A673 (cell line): ENCODE measurements at regions not wholly inside any gene's neighbourhood (a gene's known extent, or its start where the extent isn't known, plus 50 kb on each side); places are given as distances from the start of the nearest gene placed in this dataset.

Source experiments
- BruUV-seq: library from RNA; stranded (reverse); fragments of 400-500 nt; replicated peaks from 2 replicates; lab custom pipeline; 2021; lab: Mats Ljungman, UMichigan
- CTCF ChIA-PET: fragments of 300-600 bp; sonication (Branson Sonifier 250); formaldehyde crosslinking; loops from one replicate; lab custom pipeline; 2022; ENCODE audit warnings: antibody characterized with exemption; lab: Charles Lee
- POLR2A ChIA-PET: fragments of 300-600 bp; sonication (Branson Sonifier 250); formaldehyde crosslinking; loops from one replicate; lab custom pipeline; 2022; ENCODE audit warnings: antibody characterized with exemption; ENCODE audit not compliant: low non-redundant PET; lab: Charles Lee
- DNase-seq: peaks from one replicate; pipeline ENCODE4 v3.0.0-alpha.2; 2015; ENCODE audit warnings: low spot score
- H3K27ac ChIP-seq: fragments of 200-600 bp; sonication (generic); 2 replicates; pipeline ENCODE4 v1.5.1; 2016; ENCODE audit warnings: mixed run types, low read depth, mild to moderate bottlenecking, mixed read lengths, antibody characterized with exemption, low read length; ENCODE audit not compliant: poor library complexity, severe bottlenecking
- H3K27me3 ChIP-seq: fragments of 200-600 bp; sonication (generic); replicated peaks from 2 replicates; pipeline ENCODE4 v1.6.1; 2017; ENCODE audit warnings: mixed run types, low read depth, mild to moderate bottlenecking, mixed read lengths, antibody characterized with exemption, low read length; ENCODE audit not compliant: insufficient read depth, poor library complexity
- H3K36me3 ChIP-seq: fragments of 200-600 bp; sonication (generic); 2 replicates; pipeline ENCODE4 v1.6.1; 2016; ENCODE audit warnings: mixed run types, mild to moderate bottlenecking, mixed read lengths, antibody characterized with exemption, low read length; ENCODE audit not compliant: insufficient read depth, poor library complexity, severe bottlenecking
- H3K4me1 ChIP-seq: fragments of 200-600 bp; sonication (generic); 2 replicates; pipeline ENCODE4 v1.6.1; 2017; ENCODE audit warnings: mixed run types, mild to moderate bottlenecking, mixed read lengths, antibody characterized with exemption, low read length; ENCODE audit not compliant: insufficient read depth, poor library complexity, severe bottlenecking
- H3K4me3 ChIP-seq: fragments of 200-600 bp; sonication (generic); 2 replicates; pipeline ENCODE4 v1.5.1; 2016; ENCODE audit warnings: low read depth, mixed run types, mild to moderate bottlenecking, mixed read lengths, low read length; ENCODE audit not compliant: poor library complexity, severe bottlenecking
- H3K9me3 ChIP-seq: fragments of 200-600 bp; sonication (generic); 2 replicates; pipeline ENCODE4 v1.6.1; 2016; ENCODE audit warnings: mixed run types, low read depth, mild to moderate bottlenecking, mixed read lengths, antibody characterized with exemption, low read length; ENCODE audit not compliant: poor library complexity, severe bottlenecking
- CTCF ChIP-seq: fragments of 300-800, 200-600 bp; sonication (generic); conservative IDR thresholded peaks from 2 replicates; pipeline ENCODE4 v1.5.1; 2017; ENCODE audit warnings: low read depth, mild to moderate bottlenecking, antibody characterized with exemption, low read length, moderate library complexity, mixed read lengths
- EZH2 ChIP-seq: fragments of 200-600 bp; sonication (generic); IDR thresholded peaks from 2 replicates; pipeline ENCODE4 v1.6.1; 2017; ENCODE audit warnings: borderline replicate concordance, low read depth, mild to moderate bottlenecking, mixed read lengths, antibody characterized with exemption, low read length; ENCODE audit not compliant: poor library complexity, severe bottlenecking
- intact Hi-C: fragments of 100-400 bp; cut with micrococcal nuclease; formaldehyde crosslinking; loops from one replicate; pipeline ENCODE4 v1.10.0; 2022; ENCODE audit not compliant: unreplicated experiment

- H3K36me3 ChIP-seq: no peaks in the 10 kb centered on the region
- TF ChIP-seq EZH2: no peak
- no peak for TF ChIP-seq CTCF
- no peaks in the 10 kb centered on the region for H3K9me3 ChIP-seq
- CTCF ChIA-PET: no interaction called here
- no peaks in the 10 kb centered on the region for H3K4me1 ChIP-seq
- H3K27me3 ChIP-seq: no peaks in the 10 kb centered on the region
- DNase-seq: peak; percentile 3
- BruUV-seq: no TSS peak
- no peak overlapping the region for H3K4me3 ChIP-seq
- POLR2A ChIA-PET: no interaction called here
- intact Hi-C loops: no loop called here
- H3K27ac ChIP-seq: no peak overlapping the region
Measured at GRCh38 chr1:238409932-238410331, 519.2 kb upstream of the ZP4 start.

GRCh38 chr1:238409191-238409850 is 518.6 kb upstream of the ZP4 start:
- ChIA-PET POLR2A (no interaction called here), CTCF (no interaction called here)
- TF ChIP-seq EZH2: no peak
- H3K4me3 ChIP-seq: no peak overlapping the region
- DNase-seq: no peak
- no peaks in the 10 kb centered on the region for H3K36me3 ChIP-seq
- no peak overlapping the region for H3K27ac ChIP-seq
- no peaks in the 10 kb centered on the region for H3K27me3 ChIP-seq
- intact Hi-C loops: no loop called here
- no TSS peak for BruUV-seq
- H3K9me3 ChIP-seq: no peaks in the 10 kb centered on the region
- H3K4me1 ChIP-seq: no peaks in the 10 kb centered on the region

DNA sequence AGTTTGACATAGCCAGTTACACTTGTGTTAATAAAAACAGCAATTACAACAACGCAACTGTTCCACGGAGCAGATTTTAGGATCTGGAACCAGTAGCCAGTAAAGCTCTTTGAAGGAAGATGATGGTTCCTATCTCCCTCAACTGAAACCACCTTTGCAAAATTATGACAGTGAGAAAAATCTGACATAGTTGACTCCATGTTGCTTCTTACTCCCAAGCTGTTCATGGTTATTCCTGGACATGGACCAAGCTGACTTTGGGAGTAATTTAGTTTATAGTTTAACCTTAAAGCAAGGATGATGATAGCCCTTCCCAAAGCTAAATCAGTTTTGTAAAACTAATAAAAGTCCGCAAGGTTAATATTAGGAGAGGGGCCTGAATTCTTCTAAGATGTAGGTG is 518.0 kb upstream of the ZP4 start:
- Histone ChIP-seq H3K27ac (no peak overlapping the region), H3K4me3 (no peak overlapping the region), H3K4me1 (no peaks in the 10 kb centered on the region), H3K9me3 (no peaks in the 10 kb centered on the region), H3K36me3 (no peaks in the 10 kb centered on the region), H3K27me3 (no peaks in the 10 kb centered on the region)
- no peak for DNase-seq
- TF ChIP-seq CTCF (no peak), EZH2 (no peak)
- BruUV-seq: no TSS peak
- intact Hi-C loops: no loop called here
- ChIA-PET CTCF (no interaction called here), POLR2A (no interaction called here)
